ENCODE measurements at regions not wholly inside any gene's neighbourhood (a gene's known extent, or its start where the extent isn't known, plus 50 kb on each side); places are given as distances from the start of the nearest gene placed in this dataset.

- RAD21 ChIA-PET (ENCODE audit: low non-redundant PET in 1 of 2, low total read pairs in 2 of 2, uncharacterized antibody in 2 of 2, unreplicated experiment in 2 of 2): no interaction called here
- Histone ChIP-seq H3K27me3 (ENCODE audit: insufficient read depth, low read length) (no peaks in the 10 kb centered on the region), H4K20me1 (ENCODE audit: insufficient read depth) (no peaks in the 10 kb centered on the region), H3K79me2 (ENCODE audit: insufficient read depth, low read length) (no peaks in the 10 kb centered on the region), H3K9me2 (ENCODE audit: insufficient read depth) (no peaks in the 10 kb centered on the region), H3K4me3 (replicated peaks in 1 of 2; ENCODE audit: low read depth in 1 of 2, low read length in 2 of 2) (no peak overlapping the region), H3K9me3 (ENCODE audit: control insufficient read depth in 1 of 2, insufficient read depth in 1 of 2, low read depth in 1 of 2, low read length in 2 of 2) (no peaks in the 10 kb centered on the region), H2AFZ (ENCODE audit: low read depth, low read length, poor library complexity, severe bottlenecking) (no peak overlapping the region), H3K4me1 (ENCODE audit: control insufficient read depth in 1 of 2, insufficient read depth in 2 of 2, low read length in 2 of 2) (no peaks in the 10 kb centered on the region), H3K27ac (ENCODE audit: low read depth, low read length) (no peak overlapping the region), H3K9ac (ENCODE audit: low read length) (no peak overlapping the region), H3K36me3 (ENCODE audit: control insufficient read depth in 1 of 2, insufficient read depth in 2 of 2, low read length in 2 of 2) (no peaks in the 10 kb centered on the region), H3K4me2 (ENCODE audit: low read length) (no peak overlapping the region)
- DNase-seq (ENCODE audit: low read depth, low spot score) (no peak), ATAC-seq (peak; percentile 70)
- CTCF ChIA-PET: interaction anchor here (0.6 kb wide), 1 partner anchor 14 kb away, joined by 3 read pairs; no protein-coding TSS in a partner anchor
- POLR2A ChIA-PET: no interaction called here
- no TSS peak for BruUV-seq (replicated peaks)
- intact Hi-C loops (cut with micrococcal nuclease): no loop called here
- no peak for TF ChIP-seq EGR1 (IDR thresholded peaks at IDR 0.05; ENCODE audit: low read depth)
- TF ChIP-seq, protein P1, sequence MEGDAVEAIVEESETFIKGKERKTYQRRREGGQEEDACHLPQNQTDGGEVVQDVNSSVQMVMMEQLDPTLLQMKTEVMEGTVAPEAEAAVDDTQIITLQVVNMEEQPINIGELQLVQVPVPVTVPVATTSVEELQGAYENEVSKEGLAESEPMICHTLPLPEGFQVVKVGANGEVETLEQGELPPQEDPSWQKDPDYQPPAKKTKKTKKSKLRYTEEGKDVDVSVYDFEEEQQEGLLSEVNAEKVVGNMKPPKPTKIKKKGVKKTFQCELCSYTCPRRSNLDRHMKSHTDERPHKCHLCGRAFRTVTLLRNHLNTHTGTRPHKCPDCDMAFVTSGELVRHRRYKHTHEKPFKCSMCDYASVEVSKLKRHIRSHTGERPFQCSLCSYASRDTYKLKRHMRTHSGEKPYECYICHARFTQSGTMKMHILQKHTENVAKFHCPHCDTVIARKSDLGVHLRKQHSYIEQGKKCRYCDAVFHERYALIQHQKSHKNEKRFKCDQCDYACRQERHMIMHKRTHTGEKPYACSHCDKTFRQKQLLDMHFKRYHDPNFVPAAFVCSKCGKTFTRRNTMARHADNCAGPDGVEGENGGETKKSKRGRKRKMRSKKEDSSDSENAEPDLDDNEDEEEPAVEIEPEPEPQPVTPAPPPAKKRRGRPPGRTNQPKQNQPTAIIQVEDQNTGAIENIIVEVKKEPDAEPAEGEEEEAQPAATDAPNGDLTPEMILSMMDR (IDR thresholded peaks at IDR 0.05 in 2 of 3, conservative IDR thresholded peaks at IDR 0.05 in 1 of 3; ENCODE audit: borderline replicate concordance in 1 of 3, insufficient read depth in 1 of 3, low read depth in 2 of 3, low read length in 2 of 3): peak in 2 of 3 experiments; percentile 36 to 39; a peak in 3 of 6 replicates
Observed at GRCh38 chr6:815348-815738, 122.4 kb upstream of the EXOC2 start.

- intact Hi-C loops (cut with micrococcal nuclease): no loop called here
- no peak for TF ChIP-seq CEBPB (IDR thresholded peaks at IDR 0.05; ENCODE audit: low read depth)
- no peak for TF ChIP-seq POLR2A (IDR thresholded peaks at IDR 0.05; ENCODE audit: borderline replicate concordance, extremely low read depth, insufficient read depth, insufficient read length)
- TF ChIP-seq EZH2phosphoT487 (IDR thresholded peaks at IDR 0.05; ENCODE audit: borderline replicate concordance): no peak
- TF ChIP-seq JUND (IDR thresholded peaks at IDR 0.05): no peak
- no peak for TF ChIP-seq SRF (IDR thresholded peaks at IDR 0.05; ENCODE audit: low read depth)
- TF ChIP-seq, protein P2, sequence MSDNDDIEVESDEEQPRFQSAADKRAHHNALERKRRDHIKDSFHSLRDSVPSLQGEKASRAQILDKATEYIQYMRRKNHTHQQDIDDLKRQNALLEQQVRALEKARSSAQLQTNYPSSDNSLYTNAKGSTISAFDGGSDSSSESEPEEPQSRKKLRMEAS (IDR thresholded peaks at IDR 0.05): no peak
- TF ChIP-seq SP1 (IDR thresholded peaks at IDR 0.05; ENCODE audit: low read depth): no peak
- no peak for TF ChIP-seq ZFX (IDR thresholded peaks at IDR 0.05)
- TF ChIP-seq, protein P1 (IDR thresholded peaks at IDR 0.05 in 2 of 3, conservative IDR thresholded peaks at IDR 0.05 in 1 of 3; ENCODE audit: borderline replicate concordance in 1 of 3, insufficient read depth in 1 of 3, low read depth in 2 of 3, low read length in 2 of 3): no peak
- TF ChIP-seq CBX3 (IDR thresholded peaks at IDR 0.05; ENCODE audit: low read depth): no peak
- TF ChIP-seq EGR1 (IDR thresholded peaks at IDR 0.05; ENCODE audit: low read depth): no peak
- no peak for TF ChIP-seq SIN3A (IDR thresholded peaks at IDR 0.05; ENCODE audit: low read depth)
- TF ChIP-seq FOSL1 (IDR thresholded peaks at IDR 0.05; ENCODE audit: low read depth): no peak
Observed at GRCh38 chr6:814378-815347, 121.7 kb upstream of the EXOC2 start.

More at GRCh38 chr6:814378-815347, 121.7 kb upstream of the EXOC2 start:
- Histone ChIP-seq H4K20me1 (ENCODE audit: insufficient read depth) (no peaks in the 10 kb centered on the region), H2AFZ (ENCODE audit: low read depth, low read length, poor library complexity, severe bottlenecking) (no peak overlapping the region), H3K4me3 (replicated peaks in 1 of 2; ENCODE audit: low read depth in 1 of 2, low read length in 2 of 2) (no peak overlapping the region), H3K4me2 (ENCODE audit: low read length) (no peak overlapping the region), H3K9ac (ENCODE audit: low read length) (no peak overlapping the region), H3K79me2 (ENCODE audit: insufficient read depth, low read length) (no peaks in the 10 kb centered on the region), H3K9me3 (ENCODE audit: control insufficient read depth in 1 of 2, insufficient read depth in 1 of 2, low read depth in 1 of 2, low read length in 2 of 2) (no peaks in the 10 kb centered on the region), H3K27me3 (ENCODE audit: insufficient read depth, low read length) (no peaks in the 10 kb centered on the region), H3K9me2 (ENCODE audit: insufficient read depth) (no peaks in the 10 kb centered on the region), H3K36me3 (ENCODE audit: control insufficient read depth in 1 of 2, insufficient read depth in 2 of 2, low read length in 2 of 2) (no peaks in the 10 kb centered on the region), H3K27ac (ENCODE audit: low read depth, low read length) (no peak overlapping the region), H3K4me1 (ENCODE audit: control insufficient read depth in 1 of 2, insufficient read depth in 2 of 2, low read length in 2 of 2) (no peaks in the 10 kb centered on the region)
- ATAC-seq: no peak
- RAD21 ChIA-PET (ENCODE audit: low non-redundant PET in 1 of 2, low total read pairs in 2 of 2, uncharacterized antibody in 2 of 2, unreplicated experiment in 2 of 2): interaction anchor here in 1 of 2 experiments (0.6 kb wide), 1 partner anchor 312 kb away, joined by 3 read pairs; no protein-coding TSS in a partner anchor
- POLR2A ChIA-PET: no interaction called here
- no TSS peak for BruUV-seq (replicated peaks)
- CTCF ChIA-PET: interaction anchor here (0.6 to 0.8 kb wide), 2 partner anchors 15 to 112 kb away, joined by 3 read pairs; no protein-coding TSS in a partner anchor
- DNase-seq (ENCODE audit: low read depth, low spot score): no peak
